ENCODE measurements at regions not wholly inside any gene's neighbourhood (a gene's known extent, or its start where the extent isn't known, plus 50 kb on each side); places are given as distances from the start of the nearest gene placed in this dataset.

DNA sequence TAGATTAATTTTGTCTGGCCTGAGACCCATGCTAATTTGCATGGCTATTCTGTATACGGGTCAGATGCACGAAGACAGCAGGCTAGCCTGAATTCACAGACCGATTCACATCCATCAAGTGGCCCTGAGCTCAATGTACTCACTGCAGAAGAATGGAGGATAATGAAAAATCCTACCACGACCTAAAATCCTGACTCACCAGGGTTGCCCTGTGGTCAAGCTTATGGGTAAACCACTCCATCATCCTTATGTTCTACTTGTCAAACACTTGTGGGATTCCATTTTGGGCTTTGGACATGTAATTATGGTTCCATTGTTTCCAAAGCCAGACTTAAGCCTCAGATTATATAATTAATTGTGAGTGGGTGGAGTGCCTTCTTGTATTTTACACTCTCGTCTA is 110.4 kb upstream of the ZNF438 start (continued):
- TF ChIP-seq, protein P1, sequence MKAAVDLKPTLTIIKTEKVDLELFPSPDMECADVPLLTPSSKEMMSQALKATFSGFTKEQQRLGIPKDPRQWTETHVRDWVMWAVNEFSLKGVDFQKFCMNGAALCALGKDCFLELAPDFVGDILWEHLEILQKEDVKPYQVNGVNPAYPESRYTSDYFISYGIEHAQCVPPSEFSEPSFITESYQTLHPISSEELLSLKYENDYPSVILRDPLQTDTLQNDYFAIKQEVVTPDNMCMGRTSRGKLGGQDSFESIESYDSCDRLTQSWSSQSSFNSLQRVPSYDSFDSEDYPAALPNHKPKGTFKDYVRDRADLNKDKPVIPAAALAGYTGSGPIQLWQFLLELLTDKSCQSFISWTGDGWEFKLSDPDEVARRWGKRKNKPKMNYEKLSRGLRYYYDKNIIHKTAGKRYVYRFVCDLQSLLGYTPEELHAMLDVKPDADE (IDR thresholded peaks at IDR 0.05): no peak
- TF ChIP-seq, protein P2, sequence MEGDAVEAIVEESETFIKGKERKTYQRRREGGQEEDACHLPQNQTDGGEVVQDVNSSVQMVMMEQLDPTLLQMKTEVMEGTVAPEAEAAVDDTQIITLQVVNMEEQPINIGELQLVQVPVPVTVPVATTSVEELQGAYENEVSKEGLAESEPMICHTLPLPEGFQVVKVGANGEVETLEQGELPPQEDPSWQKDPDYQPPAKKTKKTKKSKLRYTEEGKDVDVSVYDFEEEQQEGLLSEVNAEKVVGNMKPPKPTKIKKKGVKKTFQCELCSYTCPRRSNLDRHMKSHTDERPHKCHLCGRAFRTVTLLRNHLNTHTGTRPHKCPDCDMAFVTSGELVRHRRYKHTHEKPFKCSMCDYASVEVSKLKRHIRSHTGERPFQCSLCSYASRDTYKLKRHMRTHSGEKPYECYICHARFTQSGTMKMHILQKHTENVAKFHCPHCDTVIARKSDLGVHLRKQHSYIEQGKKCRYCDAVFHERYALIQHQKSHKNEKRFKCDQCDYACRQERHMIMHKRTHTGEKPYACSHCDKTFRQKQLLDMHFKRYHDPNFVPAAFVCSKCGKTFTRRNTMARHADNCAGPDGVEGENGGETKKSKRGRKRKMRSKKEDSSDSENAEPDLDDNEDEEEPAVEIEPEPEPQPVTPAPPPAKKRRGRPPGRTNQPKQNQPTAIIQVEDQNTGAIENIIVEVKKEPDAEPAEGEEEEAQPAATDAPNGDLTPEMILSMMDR (conservative IDR thresholded peaks at IDR 0.05; ENCODE audit: low read depth in 2 of 2): no peak
- TF ChIP-seq EZH2 (IDR thresholded peaks at IDR 0.05; ENCODE audit: low read depth, unreplicated experiment) (no peak), CREB1 (CRISPR knock-in tag; IDR thresholded peaks at IDR 0.05; ENCODE audit: low read depth) (no peak)

DNA sequence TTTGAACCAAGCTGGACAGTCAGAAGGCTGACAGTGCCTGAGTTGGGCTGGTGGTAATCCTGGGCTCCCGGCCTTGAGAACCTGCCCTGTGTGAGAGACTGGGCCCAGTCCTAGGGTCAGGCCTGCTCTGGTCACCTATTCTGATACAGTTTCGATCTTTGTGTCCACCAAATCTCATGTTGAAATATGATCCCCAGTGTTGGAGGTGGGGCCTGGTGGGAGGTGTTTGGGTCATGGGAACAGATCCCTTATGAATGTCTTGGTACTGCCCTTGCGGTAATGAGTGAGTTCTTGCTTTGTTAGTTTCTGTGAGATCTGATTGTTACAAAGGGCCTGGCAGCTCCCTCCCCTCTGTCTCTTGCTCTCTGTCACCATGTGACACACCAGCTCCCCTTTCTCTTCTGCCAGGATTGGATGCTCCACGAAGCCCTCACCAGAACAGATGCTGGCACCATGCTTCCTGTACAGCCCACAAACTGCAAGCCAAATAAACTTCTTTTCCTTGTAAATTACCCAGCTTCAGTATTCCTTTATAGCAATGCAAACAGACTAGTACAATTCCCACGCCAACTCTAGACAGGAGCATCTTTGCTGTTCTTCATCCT is 111.8 kb upstream of the ZNF438 start:
- no peak overlapping the region for H3K4me3 ChIP-seq
- Mint-ChIP-seq H3K36me3 (ENCODE audit: low read depth) (no peaks in the 10 kb centered on the region), H3K9me3 (no peaks in the 10 kb centered on the region; the same call in 2 of the 3 replicates), H3K27ac (no peak overlapping the region), H3K27me3 (ENCODE audit: insufficient read depth, low read depth, poor library complexity) (peaks cover 3% of the 10 kb centered on the region), H3K4me1 (peaks cover 11% of the 10 kb centered on the region), H3K4me3 (no peak overlapping the region)
- TF ChIP-seq STAT1 (IDR thresholded peaks at IDR 0.05; ENCODE audit: unreplicated experiment) (no peak), EZH2 (IDR thresholded peaks at IDR 0.05; ENCODE audit: low read depth, unreplicated experiment) (no peak), ZNF331 (CRISPR knock-in tag; IDR thresholded peaks at IDR 0.05; ENCODE audit: low read depth) (no peak), NANOG (IDR thresholded peaks at IDR 0.05; ENCODE audit: borderline replicate concordance) (no peak), EZH2phosphoT487 (IDR thresholded peaks at IDR 0.05; ENCODE audit: unreplicated experiment) (no peak)
- TF ChIP-seq, protein P3, sequence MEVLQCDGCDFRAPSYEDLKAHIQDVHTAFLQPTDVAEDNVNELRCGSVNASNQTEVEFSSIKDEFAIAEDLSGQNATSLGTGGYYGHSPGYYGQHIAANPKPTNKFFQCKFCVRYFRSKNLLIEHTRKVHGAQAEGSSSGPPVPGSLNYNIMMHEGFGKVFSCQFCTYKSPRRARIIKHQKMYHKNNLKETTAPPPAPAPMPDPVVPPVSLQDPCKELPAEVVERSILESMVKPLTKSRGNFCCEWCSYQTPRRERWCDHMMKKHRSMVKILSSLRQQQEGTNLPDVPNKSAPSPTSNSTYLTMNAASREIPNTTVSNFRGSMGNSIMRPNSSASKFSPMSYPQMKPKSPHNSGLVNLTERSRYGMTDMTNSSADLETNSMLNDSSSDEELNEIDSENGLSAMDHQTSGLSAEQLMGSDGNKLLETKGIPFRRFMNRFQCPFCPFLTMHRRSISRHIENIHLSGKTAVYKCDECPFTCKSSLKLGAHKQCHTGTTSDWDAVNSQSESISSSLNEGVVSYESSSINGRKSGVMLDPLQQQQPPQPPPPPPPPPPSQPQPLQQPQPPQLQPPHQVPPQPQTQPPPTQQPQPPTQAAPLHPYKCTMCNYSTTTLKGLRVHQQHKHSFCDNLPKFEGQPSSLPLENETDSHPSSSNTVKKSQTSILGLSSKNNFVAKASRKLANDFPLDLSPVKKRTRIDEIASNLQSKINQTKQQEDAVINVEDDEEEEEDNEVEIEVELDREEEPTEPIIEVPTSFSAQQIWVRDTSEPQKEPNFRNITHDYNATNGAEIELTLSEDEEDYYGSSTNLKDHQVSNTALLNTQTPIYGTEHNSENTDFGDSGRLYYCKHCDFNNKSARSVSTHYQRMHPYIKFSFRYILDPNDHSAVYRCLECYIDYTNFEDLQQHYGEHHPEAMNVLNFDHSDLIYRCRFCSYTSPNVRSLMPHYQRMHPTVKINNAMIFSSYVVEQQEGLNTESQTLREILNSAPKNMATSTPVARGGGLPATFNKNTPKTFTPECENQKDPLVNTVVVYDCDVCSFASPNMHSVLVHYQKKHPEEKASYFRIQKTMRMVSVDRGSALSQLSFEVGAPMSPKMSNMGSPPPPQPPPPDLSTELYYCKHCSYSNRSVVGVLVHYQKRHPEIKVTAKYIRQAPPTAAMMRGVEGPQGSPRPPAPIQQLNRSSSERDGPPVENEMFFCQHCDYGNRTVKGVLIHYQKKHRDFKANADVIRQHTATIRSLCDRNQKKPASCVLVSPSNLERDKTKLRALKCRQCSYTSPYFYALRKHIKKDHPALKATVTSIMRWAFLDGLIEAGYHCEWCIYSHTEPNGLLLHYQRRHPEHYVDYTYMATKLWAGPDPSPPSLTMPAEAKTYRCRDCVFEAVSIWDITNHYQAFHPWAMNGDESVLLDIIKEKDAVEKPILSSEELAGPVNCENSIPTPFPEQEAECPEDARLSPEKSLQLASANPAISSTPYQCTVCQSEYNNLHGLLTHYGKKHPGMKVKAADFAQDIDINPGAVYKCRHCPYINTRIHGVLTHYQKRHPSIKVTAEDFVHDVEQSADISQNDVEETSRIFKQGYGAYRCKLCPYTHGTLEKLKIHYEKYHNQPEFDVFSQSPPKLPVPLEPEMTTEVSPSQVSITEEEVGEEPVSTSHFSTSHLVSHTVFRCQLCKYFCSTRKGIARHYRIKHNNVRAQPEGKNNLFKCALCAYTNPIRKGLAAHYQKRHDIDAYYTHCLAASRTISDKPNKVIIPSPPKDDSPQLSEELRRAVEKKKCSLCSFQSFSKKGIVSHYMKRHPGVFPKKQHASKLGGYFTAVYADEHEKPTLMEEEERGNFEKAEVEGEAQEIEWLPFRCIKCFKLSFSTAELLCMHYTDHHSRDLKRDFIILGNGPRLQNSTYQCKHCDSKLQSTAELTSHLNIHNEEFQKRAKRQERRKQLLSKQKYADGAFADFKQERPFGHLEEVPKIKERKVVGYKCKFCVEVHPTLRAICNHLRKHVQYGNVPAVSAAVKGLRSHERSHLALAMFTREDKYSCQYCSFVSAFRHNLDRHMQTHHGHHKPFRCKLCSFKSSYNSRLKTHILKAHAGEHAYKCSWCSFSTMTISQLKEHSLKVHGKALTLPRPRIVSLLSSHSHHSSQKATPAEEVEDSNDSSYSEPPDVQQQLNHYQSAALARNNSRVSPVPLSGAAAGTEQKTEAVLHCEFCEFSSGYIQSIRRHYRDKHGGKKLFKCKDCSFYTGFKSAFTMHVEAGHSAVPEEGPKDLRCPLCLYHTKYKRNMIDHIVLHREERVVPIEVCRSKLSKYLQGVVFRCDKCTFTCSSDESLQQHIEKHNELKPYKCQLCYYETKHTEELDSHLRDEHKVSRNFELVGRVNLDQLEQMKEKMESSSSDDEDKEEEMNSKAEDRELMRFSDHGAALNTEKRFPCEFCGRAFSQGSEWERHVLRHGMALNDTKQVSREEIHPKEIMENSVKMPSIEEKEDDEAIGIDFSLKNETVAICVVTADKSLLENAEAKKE (CRISPR knock-in tag; IDR thresholded peaks at IDR 0.05): no peak
- TF ChIP-seq, protein P1 (IDR thresholded peaks at IDR 0.05): no peak
- peak overlapping the region; percentile 59; the same call in 1 of the 2 replicates for H2AFZ ChIP-seq
- 0 out of 2 replicates have a peak, but pooled peaks cover 3% of the 10 kb centered on the region for H3K9me2 ChIP-seq (ENCODE audit: insufficient read depth)
- no peaks in the 10 kb centered on the region for H4K20me1 ChIP-seq (replicated peaks; ENCODE audit: insufficient read depth)
- H3K27me3 ChIP-seq (ENCODE audit: insufficient read depth): no peaks in the 10 kb centered on the region
- ATAC-seq (no peak), DNase-seq (ENCODE audit: low spot score) (no peak)
- H3K36me3 ChIP-seq (ENCODE audit: insufficient read depth): no peaks in the 10 kb centered on the region
- H3F3A ChIP-seq (replicated peaks; ENCODE audit: low read depth): no peaks in the 10 kb centered on the region
- no peaks in the 10 kb centered on the region for H3K79me2 ChIP-seq (replicated peaks; ENCODE audit: insufficient read depth)
- no peaks in the 10 kb centered on the region for H3K4me1 ChIP-seq (ENCODE audit: insufficient read depth)
- no peak overlapping the region for H3K27ac ChIP-seq (ENCODE audit: low read depth)
- H3K4me2 ChIP-seq: no peak overlapping the region
